NB4 (cell line): ENCODE measurements at regions not wholly inside any gene's neighbourhood (a gene's known extent, or its start where the extent isn't known, plus 50 kb on each side); places are given as distances from the start of the nearest gene placed in this dataset.

ENCODE experiments used
- DNase-seq: peaks from one replicate; pipeline ENCODE4 v3.0.0; 2010; ENCODE audit warnings: low read depth
- H3K4me3 ChIP-seq: one replicate; pipeline ENCODE4 v1.5.1; 2011; ENCODE audit warnings: mild to moderate bottlenecking, low read depth, low read length, moderate library complexity
- CTCF ChIP-seq: IDR thresholded peaks from one replicate; pipeline ENCODE4 v1.5.1; 2012; ENCODE audit warnings: low read depth, low read length
- MAX ChIP-seq: IDR thresholded peaks from 2 replicates; pipeline ENCODE4 v1.6.1; 2011; ENCODE audit warnings: low read depth, low read length
- MYC ChIP-seq: IDR thresholded peaks from 2 replicates; pipeline ENCODE4 v1.6.1; 2011; ENCODE audit warnings: low read depth, low read length
- POLR2A ChIP-seq: IDR thresholded peaks from 2 replicates; pipeline ENCODE4 v1.6.1; 2011; ENCODE audit warnings: mild to moderate bottlenecking; ENCODE audit not compliant: insufficient read length; ENCODE audit errors: extremely low read depth

GRCh38 chr6:134442073-134442472, 124.2 kb upstream of the SGK1 start:
- TF ChIP-seq MYC (no peak), CTCF (no peak), MAX (no peak), POLR2A (no peak)
- no peak for DNase-seq
- H3K4me3 ChIP-seq: no peak overlapping the region

GRCh38 chr6:134438837-134439236, 120.9 kb upstream of the SGK1 start:
- no peak overlapping the region for H3K4me3 ChIP-seq
- no peak for DNase-seq
- no peak for TF ChIP-seq MAX

GRCh38 chr6:134437376-134437775, 119.5 kb upstream of the SGK1 start:
- TF ChIP-seq CTCF: peak; percentile 6
- TF ChIP-seq MAX: no peak
- no peak for TF ChIP-seq POLR2A
- no peak for TF ChIP-seq MYC
- DNase-seq: peak; percentile 70
- H3K4me3 ChIP-seq: no peak overlapping the region

- peak; percentile 28 for DNase-seq
- no peak overlapping the region for H3K4me3 ChIP-seq
- TF ChIP-seq POLR2A (no peak), MYC (no peak), CTCF (no peak), MAX (no peak)
Observed at GRCh38 chr6:134436950-134437349, 119.0 kb upstream of the SGK1 start.

- DNase-seq: peak; percentile 82
- H3K4me3 ChIP-seq: peak overlapping the region; percentile 7
- no peak for TF ChIP-seq CTCF
- peak; percentile 29; the same call in 1 of the 2 replicates for TF ChIP-seq MAX
Observed at GRCh38 chr6:134436281-134436815, 118.4 kb upstream of the SGK1 start.

GRCh38 chr6:134435814-134436280, 117.9 kb upstream of the SGK1 start:
- no peak for TF ChIP-seq POLR2A
- no peak overlapping the region for H3K4me3 ChIP-seq
- DNase-seq: no peak

- H3K4me3 ChIP-seq: no peak overlapping the region
- TF ChIP-seq CTCF (no peak), POLR2A (no peak), MYC (no peak), MAX (no peak)
- no peak for DNase-seq
Observed at GRCh38 chr6:134434019-134434942, 116.4 kb upstream of the SGK1 start.
